Dendritic cell treated with granulocyte-macrophage colony-stimulating factor and Interleukin-4, amounts not matched to agents 40 ng/mL and 50 ng/mL, for 4 days (primary cell): ENCODE measurements at regions not wholly inside any gene's neighbourhood (a gene's known extent, or its start where the extent isn't known, plus 50 kb on each side); places are given as distances from the start of the nearest gene placed in this dataset.

Source experiments
- H3K27ac Mint-ChIP-seq: one replicate; pipeline ENCODE4 v1.8.0; 2022; ENCODE audit warnings: mild to moderate bottlenecking, mixed read lengths
- H3K27me3 Mint-ChIP-seq: one replicate; pipeline ENCODE4 v1.8.0; 2022; ENCODE audit warnings: mild to moderate bottlenecking, mixed read lengths
- H3K36me3 Mint-ChIP-seq: one replicate; pipeline ENCODE4 v1.8.0; 2022; ENCODE audit warnings: low read depth, mixed read lengths
- H3K4me1 Mint-ChIP-seq: one replicate; pipeline ENCODE4 v1.8.0; 2022; ENCODE audit warnings: low read depth, mixed read lengths
- H3K4me3 Mint-ChIP-seq: one replicate; pipeline ENCODE4 v1.8.0; 2022; ENCODE audit warnings: mild to moderate bottlenecking, moderate library complexity, mixed read lengths
- H3K9me3 Mint-ChIP-seq: one replicate; pipeline ENCODE4 v1.8.0; 2022; ENCODE audit warnings: mixed read lengths
- intact Hi-C: fragments of 100-400 bp; cut with micrococcal nuclease; formaldehyde crosslinking; loops from one replicate; pipeline ENCODE4 v1.15.0; 2022

DNA sequence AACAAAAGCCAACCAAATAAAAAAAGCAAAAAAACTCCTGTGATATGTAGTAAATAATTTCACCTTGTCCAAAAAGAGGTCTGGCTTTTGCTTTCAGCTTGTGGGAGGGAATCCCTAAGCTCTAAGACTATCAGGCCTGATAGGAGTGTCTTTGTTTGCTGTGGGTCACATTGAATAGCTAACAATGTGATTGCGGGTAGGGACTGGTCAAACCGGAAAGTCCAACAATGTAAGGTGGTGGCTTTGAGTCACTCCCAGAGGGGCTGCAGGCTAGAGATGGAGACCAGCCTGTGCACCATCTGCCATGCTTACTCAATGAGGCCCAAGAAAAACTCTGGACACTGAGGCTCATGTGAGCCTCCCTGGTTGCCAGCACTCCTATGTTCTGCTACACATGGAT, 192.9 kb downstream of the TFCP2L1 start:
- no peaks in the 10 kb centered on the region for H3K36me3 Mint-ChIP-seq
- no peaks in the 10 kb centered on the region for H3K9me3 Mint-ChIP-seq
- intact Hi-C loops: no loop called here
- no peaks in the 10 kb centered on the region for H3K4me1 Mint-ChIP-seq
- no peak overlapping the region for H3K4me3 Mint-ChIP-seq
- H3K27ac Mint-ChIP-seq: no peak overlapping the region
- H3K27me3 Mint-ChIP-seq: peaks cover 2% of the 10 kb centered on the region

DNA sequence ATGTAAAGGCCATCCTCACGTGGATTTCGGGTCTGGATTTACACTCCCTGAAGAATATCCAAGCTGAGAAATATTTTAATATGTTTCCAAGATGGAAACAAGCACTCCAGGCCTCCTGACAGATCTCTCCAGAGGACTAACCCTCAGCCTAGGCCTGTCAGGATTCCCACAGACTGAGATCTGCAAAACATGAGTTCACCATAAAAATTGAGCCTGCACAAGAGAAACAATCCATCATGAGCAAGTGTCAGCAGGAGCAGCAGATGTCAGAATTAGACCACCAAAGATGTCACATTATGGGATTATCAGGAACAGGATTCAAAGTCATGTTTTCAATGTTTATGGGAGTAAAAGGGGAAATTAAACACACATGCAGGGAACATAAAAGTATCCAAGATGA, 191.3 kb downstream of the TFCP2L1 start:
- intact Hi-C loops: loop anchor here (2.0 kb wide), 1 partner anchor 229 kb away; no protein-coding TSS in a partner anchor

DNA sequence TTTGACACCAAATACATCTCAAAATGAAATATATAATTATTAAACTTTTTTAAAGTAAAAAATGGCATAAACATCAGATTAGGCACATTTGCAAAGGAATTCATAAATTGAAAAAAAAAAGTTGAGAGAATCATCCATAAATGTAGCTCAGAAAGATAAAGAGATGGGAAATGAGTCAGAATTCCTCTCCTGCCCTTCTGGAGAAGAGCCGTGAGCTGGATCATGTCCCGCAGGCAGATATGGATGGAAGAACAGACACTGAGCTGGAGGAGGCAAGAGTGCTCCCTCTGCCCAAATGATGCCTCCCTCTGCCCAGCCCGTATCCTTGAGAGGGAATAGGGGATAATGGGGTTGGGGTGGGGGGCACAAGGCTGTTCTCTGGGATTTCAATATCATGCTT, 190.9 kb downstream of the TFCP2L1 start:
- H3K36me3 Mint-ChIP-seq: no peaks in the 10 kb centered on the region
- no peak overlapping the region for H3K4me3 Mint-ChIP-seq
- no peak overlapping the region for H3K27ac Mint-ChIP-seq
- peaks cover 2% of the 10 kb centered on the region for H3K27me3 Mint-ChIP-seq
- intact Hi-C loops: loop anchor here (2.0 kb wide), 1 partner anchor 229 kb away; no protein-coding TSS in a partner anchor
- no peaks in the 10 kb centered on the region for H3K9me3 Mint-ChIP-seq
- no peaks in the 10 kb centered on the region for H3K4me1 Mint-ChIP-seq

More for the DNA sequence above, 191.3 kb downstream of the TFCP2L1 start:
- no peaks in the 10 kb centered on the region for H3K9me3 Mint-ChIP-seq
- H3K4me1 Mint-ChIP-seq: no peaks in the 10 kb centered on the region
- no peak overlapping the region for H3K4me3 Mint-ChIP-seq
- H3K27me3 Mint-ChIP-seq: peaks cover 2% of the 10 kb centered on the region
- H3K36me3 Mint-ChIP-seq: no peaks in the 10 kb centered on the region
- H3K27ac Mint-ChIP-seq: no peak overlapping the region

DNA sequence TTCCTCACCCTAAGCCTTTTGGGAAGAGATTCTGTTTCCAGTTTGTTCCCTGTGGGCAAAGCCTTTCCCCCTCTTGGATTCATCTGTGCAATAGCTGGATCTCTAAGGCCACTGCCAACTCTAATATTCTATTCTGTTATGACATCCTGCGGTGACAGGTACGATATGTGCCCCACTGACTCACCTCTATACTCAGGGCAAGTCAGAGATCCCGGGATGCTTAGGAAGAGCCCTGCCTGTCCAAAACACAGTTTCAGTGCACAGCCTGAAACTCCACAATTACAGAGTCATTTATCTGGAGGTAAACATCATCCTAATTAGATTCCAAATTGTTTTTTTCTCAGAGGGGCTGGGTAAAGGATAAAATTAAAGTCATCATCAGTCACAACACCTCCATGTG, 190.2 kb downstream of the TFCP2L1 start:
- no peaks in the 10 kb centered on the region for H3K9me3 Mint-ChIP-seq

DNA sequence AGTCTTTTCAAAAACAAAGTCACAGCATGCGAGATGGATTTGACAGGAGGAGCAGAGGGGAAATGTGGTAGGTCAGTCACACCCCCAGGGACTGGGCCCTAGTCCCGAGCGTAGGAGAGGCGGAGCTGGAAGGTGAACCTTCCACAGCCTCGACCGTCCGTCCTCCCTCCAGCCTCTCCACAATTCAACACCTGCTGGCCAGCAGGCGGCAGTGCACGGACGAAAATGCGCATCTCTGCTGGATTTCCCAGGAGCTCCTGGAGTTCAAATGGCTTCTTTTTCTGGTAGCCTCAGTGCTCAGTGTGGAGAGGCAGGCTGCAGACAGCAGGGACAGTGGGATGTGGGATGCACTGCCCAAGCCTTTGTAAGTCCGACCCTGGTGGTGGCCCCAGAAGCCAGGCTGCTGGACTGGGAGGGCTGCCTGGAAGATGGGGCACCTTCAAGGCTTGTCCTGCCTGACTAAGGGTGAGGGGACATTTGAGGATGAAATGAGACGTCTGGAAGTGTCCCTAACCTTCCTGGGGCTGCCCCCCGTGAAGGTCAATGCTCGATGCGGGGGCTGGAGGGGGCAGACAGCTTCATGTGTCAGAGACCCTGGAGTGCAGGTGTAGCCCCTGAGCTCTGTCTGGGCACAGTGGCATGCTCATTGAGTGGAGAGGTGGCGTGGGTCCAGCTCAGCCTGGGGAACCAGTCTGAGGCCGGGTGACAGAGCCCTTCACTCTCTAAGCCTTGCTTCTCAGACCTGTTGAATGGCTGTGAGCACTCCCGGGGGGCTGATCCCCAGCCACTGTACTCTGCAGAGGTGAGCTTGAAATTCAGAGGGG, 189.5 kb downstream of the TFCP2L1 start:
- no peaks in the 10 kb centered on the region for H3K36me3 Mint-ChIP-seq

More for the DNA sequence above, 190.2 kb downstream of the TFCP2L1 start:
- Mint-ChIP-seq H3K27me3 (peaks cover 2% of the 10 kb centered on the region), H3K27ac (no peak overlapping the region), H3K36me3 (no peaks in the 10 kb centered on the region), H3K4me1 (no peaks in the 10 kb centered on the region), H3K4me3 (no peak overlapping the region)
- intact Hi-C loops: loop anchor here (1.0 to 2.0 kb wide), 2 partner anchors 228 to 261 kb away; no protein-coding TSS in a partner anchor

DNA sequence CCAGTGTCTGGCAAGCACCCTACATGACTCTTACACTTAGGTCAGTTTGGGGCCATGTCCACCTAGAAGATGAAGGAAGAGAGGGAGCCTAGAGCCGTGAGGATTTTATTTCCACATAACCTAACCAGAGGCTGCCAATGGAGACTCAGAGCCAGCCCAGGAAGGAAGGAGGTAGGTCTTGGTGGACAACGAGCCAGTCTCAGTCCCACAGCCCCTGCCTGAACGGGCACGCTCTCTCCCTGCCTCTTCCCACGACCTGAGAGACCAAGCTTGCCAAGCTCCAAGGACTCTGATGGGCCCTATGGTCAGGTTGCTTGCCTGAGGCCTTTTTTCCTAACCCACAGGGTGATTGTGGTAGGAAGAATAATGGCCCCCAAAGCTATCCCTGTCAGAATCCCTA, 188.4 kb downstream of the TFCP2L1 start:
- H3K27ac Mint-ChIP-seq: no peak overlapping the region
- no peaks in the 10 kb centered on the region for H3K4me1 Mint-ChIP-seq
- intact Hi-C loops: no loop called here
- no peaks in the 10 kb centered on the region for H3K9me3 Mint-ChIP-seq
- H3K27me3 Mint-ChIP-seq: peaks cover 4% of the 10 kb centered on the region
- H3K36me3 Mint-ChIP-seq: no peaks in the 10 kb centered on the region
- no peak overlapping the region for H3K4me3 Mint-ChIP-seq

More for the DNA sequence above, 189.5 kb downstream of the TFCP2L1 start:
- Mint-ChIP-seq H3K4me1 (no peaks in the 10 kb centered on the region), H3K4me3 (no peak overlapping the region), H3K27me3 (peaks cover 2% of the 10 kb centered on the region), H3K9me3 (no peaks in the 10 kb centered on the region), H3K27ac (no peak overlapping the region)
- intact Hi-C loops: loop anchor here (1.0 to 2.0 kb wide), 2 partner anchors 227 to 261 kb away; no protein-coding TSS in a partner anchor

DNA sequence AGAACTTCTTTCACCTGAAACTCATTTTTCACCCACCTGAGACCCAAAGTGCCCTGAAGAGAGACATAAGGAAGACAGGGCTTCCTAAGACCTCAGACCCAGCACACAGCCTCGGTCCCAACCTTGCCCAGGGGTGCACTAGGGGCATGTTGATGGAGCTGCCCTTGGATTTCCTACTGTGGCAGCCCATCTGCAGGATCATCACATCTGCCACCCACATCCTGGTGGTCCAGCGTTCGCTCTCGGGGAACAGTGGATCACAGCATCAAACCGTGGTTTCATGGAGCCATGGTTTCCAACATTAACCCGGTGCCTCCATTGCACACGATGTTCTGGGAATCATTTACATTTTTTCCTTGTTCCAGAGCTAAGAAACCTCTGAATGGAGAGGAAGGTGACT, 186.4 kb downstream of the TFCP2L1 start:
- Mint-ChIP-seq H3K4me1 (no peaks in the 10 kb centered on the region), H3K27me3 (peaks cover 4% of the 10 kb centered on the region), H3K4me3 (no peak overlapping the region), H3K9me3 (no peaks in the 10 kb centered on the region), H3K27ac (no peak overlapping the region), H3K36me3 (no peaks in the 10 kb centered on the region)
- intact Hi-C loops: no loop called here

DNA sequence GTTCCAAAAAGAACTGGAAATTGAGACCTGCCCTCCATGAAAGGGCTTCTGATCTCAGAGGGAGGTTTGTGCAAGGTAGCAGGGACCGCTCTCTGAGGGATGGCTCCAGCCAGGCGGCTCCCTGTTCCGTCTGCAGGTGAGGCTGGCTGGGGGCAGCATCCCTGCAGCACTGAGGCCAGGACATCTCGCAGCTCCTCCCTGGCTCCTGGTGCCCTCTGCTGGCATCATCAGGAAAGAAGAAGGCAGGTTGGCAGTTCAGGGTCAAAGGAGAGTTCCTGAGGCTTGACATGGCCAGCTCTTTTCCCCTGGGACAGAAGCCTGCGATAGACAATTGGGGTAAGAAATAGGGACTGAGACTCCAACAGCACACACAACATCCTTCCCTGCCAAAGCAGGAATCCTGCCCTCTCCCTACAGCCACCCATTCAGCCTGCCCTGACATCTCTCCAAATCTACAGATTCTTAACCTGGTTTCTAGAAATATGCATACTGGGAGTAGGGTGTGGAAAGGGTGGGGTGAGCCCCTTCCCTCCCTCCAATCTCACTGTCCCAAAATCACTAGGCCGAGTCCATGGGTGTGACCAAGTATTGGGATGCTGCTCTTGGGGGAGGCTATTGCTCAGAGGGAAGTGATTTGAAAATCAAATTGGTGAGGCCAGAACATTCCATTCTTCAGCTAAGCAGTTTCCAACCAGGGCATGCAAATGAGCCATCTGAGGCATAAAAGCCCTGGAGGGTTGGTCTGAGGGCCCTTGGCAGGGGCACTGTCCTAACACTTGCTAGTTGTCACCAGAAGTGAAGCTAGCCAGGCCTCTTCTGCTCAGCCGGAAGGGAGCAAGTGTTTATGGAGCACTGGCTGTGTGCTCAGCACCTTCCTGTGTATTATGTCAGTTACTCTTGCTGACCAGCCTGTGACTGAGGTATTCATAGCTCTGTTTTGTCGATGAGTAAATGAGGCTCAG, 185.4 kb downstream of the TFCP2L1 start:
- Mint-ChIP-seq H3K27ac (no peak overlapping the region), H3K4me1 (no peaks in the 10 kb centered on the region), H3K9me3 (no peaks in the 10 kb centered on the region), H3K36me3 (no peaks in the 10 kb centered on the region), H3K27me3 (peaks cover 4% of the 10 kb centered on the region), H3K4me3 (no peak overlapping the region)
- intact Hi-C loops: no loop called here

DNA sequence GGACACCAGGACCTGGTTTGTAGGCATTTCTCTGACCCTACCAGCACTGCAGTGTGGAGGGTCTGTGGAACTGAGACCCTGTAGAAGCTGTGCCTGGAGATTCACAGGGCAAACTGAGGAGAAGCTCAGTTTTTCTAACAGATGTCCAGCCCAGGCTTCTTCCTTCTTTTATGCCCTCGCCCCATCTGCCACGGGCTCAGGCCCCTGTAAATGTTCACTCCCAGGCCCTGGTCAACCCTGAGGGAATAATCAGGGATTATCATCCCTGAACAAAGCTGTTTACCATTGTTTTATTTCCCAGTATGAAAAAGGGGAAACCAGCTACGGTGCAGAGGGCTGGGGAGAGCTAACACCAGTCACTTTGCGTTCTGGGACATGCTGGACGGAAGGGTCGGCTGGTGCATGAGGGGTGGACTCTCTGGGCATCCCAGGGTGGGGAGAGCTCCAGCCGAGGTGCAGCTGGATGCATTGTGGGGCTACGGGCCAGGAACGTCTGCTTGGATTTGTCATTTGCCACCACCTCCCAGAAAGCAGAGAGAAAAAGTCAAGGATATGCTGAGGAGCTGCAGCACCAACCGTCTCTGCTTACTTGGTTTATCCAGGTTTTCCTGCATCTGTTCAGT, 183.8 kb downstream of the TFCP2L1 start:
- no peaks in the 10 kb centered on the region for H3K36me3 Mint-ChIP-seq
- no peaks in the 10 kb centered on the region for H3K4me1 Mint-ChIP-seq
- intact Hi-C loops: no loop called here
- H3K27ac Mint-ChIP-seq: no peak overlapping the region
- peaks cover 2% of the 10 kb centered on the region for H3K27me3 Mint-ChIP-seq
- no peaks in the 10 kb centered on the region for H3K9me3 Mint-ChIP-seq
- no peak overlapping the region for H3K4me3 Mint-ChIP-seq

DNA sequence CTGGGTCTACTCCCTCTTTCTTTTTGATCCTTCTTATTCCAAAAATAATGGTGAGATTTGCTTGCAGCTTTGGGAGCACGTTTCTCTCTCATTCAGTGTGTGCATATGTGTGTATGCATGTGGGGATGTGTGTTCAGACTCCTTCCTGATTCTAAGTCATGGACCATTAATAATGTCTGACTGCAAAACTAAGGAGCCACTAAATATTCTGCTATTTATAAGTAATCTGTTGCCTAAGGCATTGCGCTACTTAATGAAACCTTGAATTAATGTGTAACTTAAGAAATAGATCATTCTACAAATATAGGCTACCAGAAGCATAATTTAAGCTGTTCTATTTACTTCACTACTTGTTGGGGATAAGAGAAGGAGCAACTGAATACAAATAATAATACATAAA, 182.1 kb downstream of the TFCP2L1 start:
- Mint-ChIP-seq H3K9me3 (no peaks in the 10 kb centered on the region), H3K27me3 (peaks cover 2% of the 10 kb centered on the region), H3K4me1 (no peaks in the 10 kb centered on the region), H3K36me3 (no peaks in the 10 kb centered on the region), H3K27ac (no peak overlapping the region), H3K4me3 (no peak overlapping the region)
- intact Hi-C loops: no loop called here

DNA sequence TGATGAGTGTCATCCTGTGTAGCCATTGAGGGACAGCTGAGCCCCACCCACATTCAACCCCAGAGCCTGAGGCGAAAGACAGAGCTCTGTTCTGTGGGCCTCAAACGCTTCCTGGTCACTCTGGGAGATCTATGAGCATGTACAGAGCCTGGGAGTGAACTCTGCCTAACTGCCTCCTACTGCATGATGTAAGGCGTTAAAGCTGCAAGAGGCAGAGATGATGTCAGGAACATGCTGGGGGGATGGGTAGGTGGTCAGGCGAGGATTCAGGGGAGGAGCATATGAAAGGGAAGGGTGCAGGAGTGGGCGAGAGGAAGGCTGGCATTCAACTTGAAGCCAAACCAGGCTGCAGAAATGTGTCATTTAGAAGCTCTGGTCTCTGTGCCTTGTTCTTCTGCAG, 181.0 kb downstream of the TFCP2L1 start:
- H3K27ac Mint-ChIP-seq: no peak overlapping the region
- H3K36me3 Mint-ChIP-seq: no peaks in the 10 kb centered on the region
- no peak overlapping the region for H3K4me3 Mint-ChIP-seq
- peaks cover 2% of the 10 kb centered on the region for H3K27me3 Mint-ChIP-seq
- H3K4me1 Mint-ChIP-seq: no peaks in the 10 kb centered on the region
- intact Hi-C loops: no loop called here
- H3K9me3 Mint-ChIP-seq: no peaks in the 10 kb centered on the region

DNA sequence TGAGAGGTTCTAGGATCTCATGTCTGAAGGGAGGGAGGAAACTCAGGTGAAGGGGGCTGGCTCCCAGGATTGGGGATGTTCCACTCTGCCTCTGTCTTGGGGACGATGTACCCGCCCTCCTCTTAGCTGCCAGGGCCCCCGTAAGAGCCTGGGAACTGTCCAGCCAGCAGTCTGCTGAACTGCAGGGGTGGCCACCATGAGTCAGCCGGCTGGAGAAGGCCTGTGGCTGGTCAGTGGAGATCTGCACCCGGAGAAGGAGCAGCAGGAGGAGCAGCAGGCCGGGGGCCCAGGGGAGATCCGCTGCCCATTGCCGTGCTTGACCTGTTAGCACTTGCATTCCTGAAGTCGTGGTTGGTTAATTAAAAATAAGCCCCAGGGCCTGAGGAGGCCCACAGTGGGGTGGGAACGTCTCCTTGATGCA, 180.3 kb downstream of the TFCP2L1 start:
- H3K4me3 Mint-ChIP-seq: no peak overlapping the region
- intact Hi-C loops: no loop called here
- no peak overlapping the region for H3K27ac Mint-ChIP-seq
- no peaks in the 10 kb centered on the region for H3K9me3 Mint-ChIP-seq
- H3K27me3 Mint-ChIP-seq: peaks cover 2% of the 10 kb centered on the region
- no peaks in the 10 kb centered on the region for H3K4me1 Mint-ChIP-seq
- no peaks in the 10 kb centered on the region for H3K36me3 Mint-ChIP-seq

DNA sequence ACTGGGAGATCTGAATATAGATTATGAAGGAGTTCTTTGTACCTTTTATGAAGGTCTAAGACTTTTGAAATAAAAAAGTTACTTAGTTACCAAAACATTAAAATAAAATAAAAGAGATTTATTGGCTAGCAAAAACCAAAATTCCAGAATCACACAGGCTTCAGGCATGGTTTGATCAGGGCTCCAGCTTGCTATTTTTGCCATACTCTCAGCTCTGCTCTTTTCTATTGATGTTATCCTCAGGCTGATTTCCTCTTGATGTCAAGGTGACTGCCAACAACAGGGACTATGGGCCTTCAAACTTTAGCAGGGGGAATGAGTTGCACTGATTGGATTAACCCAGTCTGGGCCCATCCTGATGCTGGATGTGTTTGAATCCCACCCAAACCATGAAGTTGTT, 174.1 kb downstream of the TFCP2L1 start:
- intact Hi-C loops: no loop called here
- Mint-ChIP-seq H3K27ac (no peak overlapping the region), H3K4me3 (no peak overlapping the region), H3K4me1 (no peaks in the 10 kb centered on the region), H3K27me3 (no peaks in the 10 kb centered on the region), H3K36me3 (no peaks in the 10 kb centered on the region), H3K9me3 (no peaks in the 10 kb centered on the region)
